NB4 (cell line): ENCODE measurements at regions not wholly inside any gene's neighbourhood (a gene's known extent, or its start where the extent isn't known, plus 50 kb on each side); places are given as distances from the start of the nearest gene placed in this dataset.

Experiments
- MYC ChIP-seq: IDR thresholded peaks from 2 replicates; pipeline ENCODE4 v1.6.1; 2011; ENCODE audit warnings: low read depth, low read length
- POLR2A ChIP-seq: IDR thresholded peaks from 2 replicates; pipeline ENCODE4 v1.6.1; 2011; ENCODE audit warnings: mild to moderate bottlenecking; ENCODE audit not compliant: insufficient read length; ENCODE audit errors: extremely low read depth
- TF ChIP-seq, protein P1 (sequence below): IDR thresholded peaks from one replicate; pipeline ENCODE4 v1.5.1; 2012; ENCODE audit warnings: low read depth, low read length

DNA sequence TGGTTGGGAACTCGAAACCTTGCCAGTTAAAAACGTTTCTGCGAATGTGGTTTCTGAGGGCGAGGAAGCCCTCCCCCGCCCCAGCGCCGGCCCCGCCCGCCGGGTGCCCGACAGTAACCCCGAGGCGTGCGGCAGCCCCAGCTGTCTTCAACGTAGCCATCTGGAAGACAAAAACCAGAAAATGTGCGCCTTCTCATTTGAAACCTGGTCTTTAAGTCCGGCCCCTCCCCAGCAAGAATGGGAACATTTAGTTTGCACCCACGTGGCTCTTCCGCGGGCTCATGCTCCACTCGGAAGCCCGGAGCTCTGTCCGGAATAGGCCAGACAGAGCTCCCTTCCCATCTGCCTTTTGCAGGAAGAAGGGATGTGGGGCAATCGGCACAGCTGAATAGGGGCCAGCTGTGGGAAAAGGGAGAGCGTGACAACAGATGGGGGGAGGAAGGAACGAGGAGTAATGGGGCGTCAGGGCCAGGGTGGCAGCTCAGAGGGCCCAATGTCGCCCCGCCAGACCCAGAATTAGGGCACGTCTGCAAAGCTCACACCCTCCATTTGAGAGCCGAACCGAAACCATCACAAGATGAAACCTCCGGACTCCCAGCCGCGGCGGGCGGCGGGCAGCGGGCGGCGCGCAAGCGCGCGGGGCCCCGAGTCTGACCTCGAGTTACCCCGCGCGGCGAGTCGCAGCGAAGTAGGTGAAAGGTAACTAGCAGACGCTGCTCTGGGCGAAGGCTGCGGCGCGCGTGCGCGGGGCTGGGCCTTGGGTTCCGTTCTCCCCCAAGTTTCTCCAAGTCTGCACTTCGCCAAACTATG is 63.4 kb upstream of the ABCA1 start:
- TF ChIP-seq, protein P1, sequence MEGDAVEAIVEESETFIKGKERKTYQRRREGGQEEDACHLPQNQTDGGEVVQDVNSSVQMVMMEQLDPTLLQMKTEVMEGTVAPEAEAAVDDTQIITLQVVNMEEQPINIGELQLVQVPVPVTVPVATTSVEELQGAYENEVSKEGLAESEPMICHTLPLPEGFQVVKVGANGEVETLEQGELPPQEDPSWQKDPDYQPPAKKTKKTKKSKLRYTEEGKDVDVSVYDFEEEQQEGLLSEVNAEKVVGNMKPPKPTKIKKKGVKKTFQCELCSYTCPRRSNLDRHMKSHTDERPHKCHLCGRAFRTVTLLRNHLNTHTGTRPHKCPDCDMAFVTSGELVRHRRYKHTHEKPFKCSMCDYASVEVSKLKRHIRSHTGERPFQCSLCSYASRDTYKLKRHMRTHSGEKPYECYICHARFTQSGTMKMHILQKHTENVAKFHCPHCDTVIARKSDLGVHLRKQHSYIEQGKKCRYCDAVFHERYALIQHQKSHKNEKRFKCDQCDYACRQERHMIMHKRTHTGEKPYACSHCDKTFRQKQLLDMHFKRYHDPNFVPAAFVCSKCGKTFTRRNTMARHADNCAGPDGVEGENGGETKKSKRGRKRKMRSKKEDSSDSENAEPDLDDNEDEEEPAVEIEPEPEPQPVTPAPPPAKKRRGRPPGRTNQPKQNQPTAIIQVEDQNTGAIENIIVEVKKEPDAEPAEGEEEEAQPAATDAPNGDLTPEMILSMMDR = no peak
- TF ChIP-seq MYC (peak; percentile 77; the same call in 1 of the 2 replicates), POLR2A (peak; percentile 27)
